SK-N-SH (cell line): ENCODE measurements at regions not wholly inside any gene's neighbourhood (a gene's known extent, or its start where the extent isn't known, plus 50 kb on each side); places are given as distances from the start of the nearest gene placed in this dataset.

ENCODE experiments used
- CTCF ChIA-PET: fragments of 300-600, 350-600 bp; formaldehyde crosslinking; extraction: SDS; loops from one replicate; lab custom pipeline; 2021; lab: Yijun Ruan, JAX
- POLR2A ChIA-PET: fragments of 350-600 bp; sonication (Branson Sonifier 250); formaldehyde crosslinking; extraction: SDS; loops from one replicate; lab custom pipeline; 2020; ENCODE audit warnings: antibody characterized with exemption, inconsistent platforms; lab: Yijun Ruan, JAX
- DNase-seq: peaks from one replicate; pipeline ENCODE4 v3.0.0; 2012
- H2AFZ ChIP-seq: fragments of 200-600 bp; sonication (generic); 2 replicates; pipeline ENCODE4 v1.8.1; 2016; ENCODE audit warnings: antibody characterized with exemption, mild to moderate bottlenecking, low read depth
- H3F3A ChIP-seq: fragments of 200-600 bp; sonication (generic); replicated peaks from 2 replicates; pipeline ENCODE3; 2016; ENCODE audit warnings: antibody characterized with exemption, mild to moderate bottlenecking; ENCODE audit not compliant: insufficient read depth
- H3K27ac ChIP-seq, 2 experiments: fragments of 200-500 bp in 1 of 2; fragments of 200-600 bp in 1 of 2; sonication (Bioruptor generic) in 1 of 2; sonication (generic), shearing (Covaris generic) in 1 of 2; 2 replicates each; pipeline versions ENCODE4 v1.5.1 to v1.6.1; 2014 to 2016; ENCODE audit warnings: low read depth in 2 of 2, inconsistent platforms in 1 of 2, low read length in 1 of 2, mild to moderate bottlenecking in 1 of 2, mixed read lengths in 1 of 2
- H3K27me3 ChIP-seq: fragments of 200-600 bp; sonication (generic), shearing (Covaris generic); 2 replicates; pipeline ENCODE4 v1.6.1; 2016; ENCODE audit warnings: mixed run types; ENCODE audit not compliant: insufficient read depth
- H3K36me3 ChIP-seq, 2 experiments: fragments of 200-500 bp in 1 of 2; fragments of 200-600 bp in 1 of 2; sonication (Bioruptor generic) in 1 of 2; sonication (generic) in 1 of 2; replicated peaks in 1 of 2; 2 replicates each; pipeline versions ENCODE3 to v1.5.1; 2014 to 2016; ENCODE audit warnings: low read length in 1 of 2, mild to moderate bottlenecking in 1 of 2; ENCODE audit not compliant: insufficient read depth in 2 of 2, control insufficient read depth in 1 of 2
- H3K4me1 ChIP-seq, 2 experiments: fragments of 200-500 bp in 1 of 2; fragments of 200-600 bp in 1 of 2; sonication (Bioruptor generic) in 1 of 2; sonication (generic), shearing (Covaris generic) in 1 of 2; 2 replicates each; pipeline versions ENCODE4 v1.5.1 to v1.6.1; 2014 to 2016; ENCODE audit warnings: low read depth in 1 of 2, low read length in 1 of 2, mixed run types in 1 of 2; ENCODE audit not compliant: insufficient read depth in 2 of 2, control insufficient read depth in 1 of 2
- H3K4me2 ChIP-seq: fragments of 200-600 bp; sonication (generic), shearing (Covaris generic); 2 replicates; pipeline ENCODE4 v1.6.1; 2017; ENCODE audit warnings: mixed run types
- H3K4me3 ChIP-seq, 2 experiments: fragments of 200-500 bp in 1 of 2; fragments of 200-600 bp in 1 of 2; sonication (Bioruptor generic) in 1 of 2; sonication (generic), shearing (Covaris generic) in 1 of 2; 2 replicates each; pipeline versions ENCODE4 v1.5.1 to v1.8.1; 2014 to 2016; ENCODE audit warnings: low read depth in 2 of 2, inconsistent platforms in 1 of 2, low read length in 1 of 2, mild to moderate bottlenecking in 1 of 2, mixed read lengths in 1 of 2, moderate library complexity in 1 of 2
- H3K79me2 ChIP-seq: fragments of 200-600 bp; sonication (generic); 2 replicates; pipeline ENCODE4 v1.8.1; 2017; ENCODE audit warnings: mild to moderate bottlenecking; ENCODE audit not compliant: insufficient read depth
- H3K9ac ChIP-seq: fragments of 200-600 bp; sonication (generic); 2 replicates; pipeline ENCODE4 v1.6.1; 2017; ENCODE audit warnings: mixed run types
- H3K9me2 ChIP-seq: fragments of 200-600 bp; sonication (generic); 2 replicates; pipeline ENCODE4 v1.6.1; 2017; ENCODE audit warnings: mixed run types
- H3K9me3 ChIP-seq: fragments of 200-600 bp; sonication (generic); 2 replicates; pipeline ENCODE4 v1.6.1; 2017; ENCODE audit warnings: mixed run types, mild to moderate bottlenecking, moderate library complexity
- H4K20me1 ChIP-seq: fragments of 200-600 bp; sonication (generic); 2 replicates; pipeline ENCODE4 v1.6.1; 2017; ENCODE audit warnings: mild to moderate bottlenecking, mixed run types; ENCODE audit not compliant: insufficient read depth
- FOSL2 ChIP-seq: IDR thresholded peaks from 2 replicates; pipeline ENCODE4 v1.4.0; 2012; ENCODE audit warnings: low read depth, mild to moderate bottlenecking, moderate library complexity, borderline replicate concordance
- FOXM1 ChIP-seq: IDR thresholded peaks from 2 replicates; pipeline ENCODE4 v1.4.0; 2012; ENCODE audit warnings: low read depth, mild to moderate bottlenecking
- GATA2 ChIP-seq: sonication (generic); formaldehyde crosslinking; IDR thresholded peaks from 2 replicates; pipeline ENCODE4 v1.5.0; 2020; ENCODE audit warnings: mild to moderate bottlenecking, missing genetic modification reagents
- RAD21 ChIP-seq: IDR thresholded peaks from 2 replicates; pipeline ENCODE4 v1.6.1; 2012; ENCODE audit warnings: mild to moderate bottlenecking, low read length
- RXRA ChIP-seq: IDR thresholded peaks from 2 replicates; pipeline ENCODE4 v1.4.0; 2012; ENCODE audit warnings: low read depth, mild to moderate bottlenecking, borderline replicate concordance
- TAF1 ChIP-seq: IDR thresholded peaks from 2 replicates; pipeline ENCODE4 v1.6.1; 2012; ENCODE audit warnings: low read depth, mild to moderate bottlenecking, low read length, moderate library complexity, borderline replicate concordance
- YY1 ChIP-seq: IDR thresholded peaks from 2 replicates; pipeline ENCODE4 v1.4.0; 2012; ENCODE audit warnings: low read depth, mild to moderate bottlenecking
- WGBS: methylation state at CpG from one replicate; pipeline ENCODE4 v1.1.6; 2017; ENCODE audit warnings: low lambda C conversion rate; 5-methylcytosine and 5-hydroxymethylcytosine counted together
- TF ChIP-seq, protein P1 (sequence below): IDR thresholded peaks from 2 replicates; pipeline ENCODE4 v1.6.1; 2012; ENCODE audit warnings: mild to moderate bottlenecking, low read depth, low read length, moderate library complexity
- TF ChIP-seq, protein P2 (sequence below): IDR thresholded peaks from 2 replicates; pipeline ENCODE4 v1.4.0; 2012; ENCODE audit warnings: low read depth

DNA sequence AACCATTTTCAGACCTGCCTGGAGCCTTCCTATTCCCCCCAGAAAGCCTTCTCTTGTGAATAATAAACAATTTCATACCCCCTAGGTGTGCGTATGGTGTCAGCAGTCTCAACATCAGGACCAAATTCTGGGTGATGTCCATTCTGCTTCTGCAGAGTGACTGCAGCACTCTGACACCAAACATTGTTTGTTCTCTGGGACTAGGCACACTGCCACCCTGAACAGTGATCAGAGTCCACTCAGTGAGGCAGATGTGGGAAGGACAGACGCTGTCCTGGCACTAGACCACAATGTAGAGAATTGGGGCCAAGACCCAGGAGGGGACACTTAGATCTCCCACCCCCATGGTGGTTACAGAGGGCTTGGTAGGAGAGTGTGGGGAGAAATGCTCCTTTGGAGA is 175.1 kb downstream of the BACH1 start:
- ChIA-PET POLR2A (no interaction called here), CTCF (interaction anchor here (1.5 to 2.6 kb wide), 2 partner anchors 375 to 376 kb away, joined by 4 to 17 read pairs; no protein-coding TSS in a partner anchor)
- Histone ChIP-seq H3K9ac (no peak overlapping the region), H3K4me3 (no peak overlapping the region), H3K4me1 (peaks cover 0 to 8% of the 10 kb centered on the region in 2 experiments; a peak in 1 of 4 replicates), H3K36me3 (no peaks in the 10 kb centered on the region), H3K9me3 (no peaks in the 10 kb centered on the region), H3K9me2 (no peaks in the 10 kb centered on the region), H3F3A (no peaks in the 10 kb centered on the region), H3K27ac (no peak overlapping the region), H2AFZ (no peak overlapping the region), H3K79me2 (no peaks in the 10 kb centered on the region), H3K27me3 (no peaks in the 10 kb centered on the region), H3K4me2 (no peak overlapping the region), H4K20me1 (no peaks in the 10 kb centered on the region)
- WGBS = 88% methylated on average over 2 of the region's 2 CpGs
- TF ChIP-seq FOXM1 (no peak), FOSL2 (no peak), RAD21 (no peak)
- no peak for DNase-seq

DNA sequence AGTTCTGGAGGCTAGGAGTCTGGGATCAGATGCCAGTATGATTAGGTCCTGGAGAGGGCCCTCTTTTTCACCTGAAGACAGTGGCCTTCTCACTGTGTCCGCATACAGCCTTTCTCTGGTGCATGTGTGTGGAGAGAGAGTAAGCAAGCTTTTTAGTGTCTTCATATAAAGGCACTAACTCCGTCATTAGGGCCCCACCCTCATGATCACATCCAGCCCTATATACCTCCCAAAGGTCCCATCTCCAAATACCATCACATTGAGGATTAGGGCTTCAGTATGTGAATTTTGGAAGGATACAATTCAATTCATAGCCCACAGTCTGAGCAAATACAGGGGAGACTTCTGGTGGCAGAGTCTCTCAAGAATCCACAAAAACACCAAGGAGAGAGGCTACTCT is 176.6 kb downstream of the BACH1 start:
- ChIA-PET POLR2A (no interaction called here), CTCF (interaction anchor here (0.8 to 2.6 kb wide), 10 partner anchors 10 to 380 kb away, joined by 3 to 17 read pairs (median 4); no protein-coding TSS in a partner anchor)
- Histone ChIP-seq H3K4me2 (no peak overlapping the region), H3K27ac (no peak overlapping the region), H3K36me3 (no peaks in the 10 kb centered on the region), H3K4me1 (peaks cover 0 to 8% of the 10 kb centered on the region in 2 experiments; a peak in 1 of 4 replicates), H4K20me1 (no peaks in the 10 kb centered on the region), H3K9me2 (no peaks in the 10 kb centered on the region), H3K4me3 (no peak overlapping the region), H3K9me3 (no peaks in the 10 kb centered on the region), H3K27me3 (no peaks in the 10 kb centered on the region), H3K9ac (no peak overlapping the region), H2AFZ (no peak overlapping the region), H3K79me2 (no peaks in the 10 kb centered on the region), H3F3A (no peaks in the 10 kb centered on the region)
- TF ChIP-seq TAF1 (no peak), RXRA (no peak), GATA2 (CRISPR knock-in tag) (no peak), RAD21 (no peak), YY1 (no peak)
- TF ChIP-seq, protein P1, sequence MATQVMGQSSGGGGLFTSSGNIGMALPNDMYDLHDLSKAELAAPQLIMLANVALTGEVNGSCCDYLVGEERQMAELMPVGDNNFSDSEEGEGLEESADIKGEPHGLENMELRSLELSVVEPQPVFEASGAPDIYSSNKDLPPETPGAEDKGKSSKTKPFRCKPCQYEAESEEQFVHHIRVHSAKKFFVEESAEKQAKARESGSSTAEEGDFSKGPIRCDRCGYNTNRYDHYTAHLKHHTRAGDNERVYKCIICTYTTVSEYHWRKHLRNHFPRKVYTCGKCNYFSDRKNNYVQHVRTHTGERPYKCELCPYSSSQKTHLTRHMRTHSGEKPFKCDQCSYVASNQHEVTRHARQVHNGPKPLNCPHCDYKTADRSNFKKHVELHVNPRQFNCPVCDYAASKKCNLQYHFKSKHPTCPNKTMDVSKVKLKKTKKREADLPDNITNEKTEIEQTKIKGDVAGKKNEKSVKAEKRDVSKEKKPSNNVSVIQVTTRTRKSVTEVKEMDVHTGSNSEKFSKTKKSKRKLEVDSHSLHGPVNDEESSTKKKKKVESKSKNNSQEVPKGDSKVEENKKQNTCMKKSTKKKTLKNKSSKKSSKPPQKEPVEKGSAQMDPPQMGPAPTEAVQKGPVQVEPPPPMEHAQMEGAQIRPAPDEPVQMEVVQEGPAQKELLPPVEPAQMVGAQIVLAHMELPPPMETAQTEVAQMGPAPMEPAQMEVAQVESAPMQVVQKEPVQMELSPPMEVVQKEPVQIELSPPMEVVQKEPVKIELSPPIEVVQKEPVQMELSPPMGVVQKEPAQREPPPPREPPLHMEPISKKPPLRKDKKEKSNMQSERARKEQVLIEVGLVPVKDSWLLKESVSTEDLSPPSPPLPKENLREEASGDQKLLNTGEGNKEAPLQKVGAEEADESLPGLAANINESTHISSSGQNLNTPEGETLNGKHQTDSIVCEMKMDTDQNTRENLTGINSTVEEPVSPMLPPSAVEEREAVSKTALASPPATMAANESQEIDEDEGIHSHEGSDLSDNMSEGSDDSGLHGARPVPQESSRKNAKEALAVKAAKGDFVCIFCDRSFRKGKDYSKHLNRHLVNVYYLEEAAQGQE = no peak
- TF ChIP-seq, protein P2, sequence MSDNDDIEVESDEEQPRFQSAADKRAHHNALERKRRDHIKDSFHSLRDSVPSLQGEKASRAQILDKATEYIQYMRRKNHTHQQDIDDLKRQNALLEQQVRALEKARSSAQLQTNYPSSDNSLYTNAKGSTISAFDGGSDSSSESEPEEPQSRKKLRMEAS = no peak
- 80% methylated on average over 2 of the region's 2 CpGs for WGBS
- DNase-seq = no peak
